Activated T-cell treated with anti-CD3 and anti-CD28 coated beads for 24 hours (primary cell): ENCODE measurements at regions not wholly inside any gene's neighbourhood (a gene's known extent, or its start where the extent isn't known, plus 50 kb on each side); places are given as distances from the start of the nearest gene placed in this dataset.

Source experiments
- DNase-seq: peaks from one replicate; pipeline ENCODE4 v3.0.0-alpha.2; 2020; ENCODE audit warnings: low read depth

DNA sequence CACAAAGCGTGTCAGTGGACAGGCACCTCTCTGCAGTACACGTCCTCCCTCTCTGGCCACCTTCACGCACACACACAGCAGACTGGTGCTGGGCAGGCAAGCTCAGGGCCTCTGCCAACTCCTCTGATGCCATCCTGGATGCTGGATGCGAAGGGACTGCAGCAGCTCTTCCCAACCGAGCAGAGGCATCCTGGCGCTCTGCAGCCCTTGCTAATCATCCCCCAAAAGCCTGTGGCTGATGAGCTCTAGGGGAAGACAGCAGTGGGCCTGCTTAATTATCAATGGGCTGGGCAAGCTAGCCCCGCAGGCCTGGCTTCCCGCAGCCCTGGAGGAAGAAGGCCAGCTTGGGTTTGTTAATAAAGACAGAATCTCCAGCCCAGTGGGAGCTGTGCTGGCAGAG lies 71.3 kb upstream of the TEX51 start:
- no peak for DNase-seq

DNA sequence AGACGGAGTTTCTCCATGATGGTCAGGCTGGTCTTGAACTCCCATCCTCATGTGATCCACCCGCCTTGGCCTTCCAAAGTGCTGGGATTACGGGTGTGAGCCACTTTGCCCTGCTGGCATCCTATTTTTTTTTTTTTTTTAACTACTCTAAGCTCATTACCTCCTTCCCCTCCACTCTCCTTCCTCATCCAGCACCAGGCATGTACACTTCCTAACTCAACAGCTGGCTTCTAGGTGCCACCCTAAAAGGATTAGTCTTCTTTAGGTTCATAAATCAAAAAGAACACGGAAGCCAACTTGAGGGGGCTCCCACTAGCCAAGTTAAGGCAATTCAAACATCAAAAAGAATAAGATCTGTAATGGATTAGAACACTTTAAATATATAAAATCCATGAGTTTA lies 70.6 kb upstream of the TEX51 start:
- no peak for DNase-seq

DNA sequence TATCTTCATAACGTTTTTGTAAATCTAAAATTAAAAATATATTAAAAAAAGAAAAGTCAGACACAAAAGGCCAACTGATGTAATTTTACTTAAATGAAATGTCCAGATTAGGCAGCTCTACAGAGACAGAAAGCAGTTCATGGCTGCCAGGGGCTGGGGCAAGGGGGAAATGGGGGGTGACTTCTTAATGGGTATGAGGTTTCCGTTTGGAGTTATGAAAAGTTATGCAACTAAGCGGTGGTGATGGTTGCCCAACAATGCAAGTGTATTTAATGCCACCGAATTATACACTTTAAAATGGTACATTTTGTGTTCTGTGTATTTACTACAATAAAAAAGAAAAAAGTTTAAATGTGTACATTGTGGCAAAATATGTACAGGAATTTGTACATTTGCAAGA lies 70.2 kb upstream of the TEX51 start:
- no peak for DNase-seq

DNA sequence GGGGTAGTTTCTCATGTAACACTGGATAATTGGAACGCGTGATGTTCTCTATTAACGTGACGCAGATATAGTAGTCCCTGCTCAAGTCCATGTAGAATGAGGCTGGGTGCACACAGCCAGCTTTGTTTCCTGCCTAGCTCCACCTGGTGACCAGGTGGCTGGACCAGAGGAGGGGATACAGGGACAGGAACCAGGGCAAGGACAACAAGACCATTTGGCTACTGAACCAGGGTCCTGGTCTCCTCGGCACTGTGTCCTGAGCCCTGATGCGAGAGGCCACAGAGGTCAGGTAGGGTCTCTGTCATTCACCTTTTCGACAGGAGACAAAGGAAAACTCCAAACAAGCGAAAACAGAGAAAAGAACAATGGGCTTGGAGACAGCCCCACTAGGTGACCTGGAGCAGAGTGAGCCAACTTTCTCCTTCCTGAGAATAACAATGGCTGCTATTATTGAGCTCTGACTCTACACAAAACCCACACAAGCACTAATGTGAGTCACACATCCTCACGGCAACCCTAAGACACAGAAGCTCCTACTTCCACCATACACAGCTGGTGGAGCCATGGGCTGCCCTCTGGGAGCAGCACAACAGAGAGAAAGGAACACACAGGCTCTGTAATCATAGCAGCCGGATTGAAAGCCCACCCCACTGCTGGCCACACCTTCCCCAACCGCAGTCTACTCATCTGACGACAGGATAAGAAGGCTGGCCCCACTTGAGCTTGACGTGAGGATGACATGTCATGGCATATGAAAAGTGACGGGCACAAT lies 67.3 kb upstream of the TEX51 start:
- no peak for DNase-seq

DNA sequence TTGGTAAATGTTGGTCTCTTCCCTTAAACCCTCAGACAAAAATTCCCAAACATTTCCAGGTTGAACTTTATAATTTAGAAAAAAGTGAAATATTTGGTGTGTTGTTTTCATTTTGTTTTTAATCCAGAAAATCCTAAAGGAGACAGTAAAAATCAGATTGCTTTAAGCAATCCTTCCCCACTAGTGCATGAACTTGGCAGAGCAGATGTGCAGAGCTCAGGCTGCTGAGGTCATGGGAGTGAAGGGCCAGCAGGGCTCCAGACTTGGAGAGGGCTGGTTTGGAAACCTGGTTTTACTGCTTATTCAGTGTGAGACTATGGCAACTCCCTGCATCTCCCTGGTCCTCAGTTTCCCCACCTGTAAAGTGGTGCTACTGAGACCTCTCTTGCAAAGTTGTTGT lies 66.7 kb upstream of the TEX51 start:
- no peak for DNase-seq

DNA sequence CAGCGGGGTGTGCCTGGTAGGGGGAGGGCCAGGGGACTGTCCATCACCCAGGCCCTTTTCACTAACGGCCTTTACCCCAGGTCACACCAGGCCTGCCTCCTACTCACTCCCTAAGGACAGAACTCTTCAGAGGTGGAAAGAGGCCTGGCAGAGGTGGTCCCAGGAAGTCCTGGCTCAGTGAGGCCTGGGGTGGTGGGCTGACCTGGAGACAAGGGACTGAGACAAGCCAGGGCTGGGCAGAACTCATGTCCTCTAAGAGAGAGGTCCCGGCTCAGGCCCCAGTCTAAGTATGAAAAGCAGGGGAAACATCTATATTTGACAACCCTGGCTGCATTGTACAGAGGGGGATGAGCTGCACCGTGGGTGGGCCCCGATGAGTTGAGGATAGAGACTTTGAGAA lies 65.9 kb upstream of the TEX51 start:
- no peak for DNase-seq

DNA sequence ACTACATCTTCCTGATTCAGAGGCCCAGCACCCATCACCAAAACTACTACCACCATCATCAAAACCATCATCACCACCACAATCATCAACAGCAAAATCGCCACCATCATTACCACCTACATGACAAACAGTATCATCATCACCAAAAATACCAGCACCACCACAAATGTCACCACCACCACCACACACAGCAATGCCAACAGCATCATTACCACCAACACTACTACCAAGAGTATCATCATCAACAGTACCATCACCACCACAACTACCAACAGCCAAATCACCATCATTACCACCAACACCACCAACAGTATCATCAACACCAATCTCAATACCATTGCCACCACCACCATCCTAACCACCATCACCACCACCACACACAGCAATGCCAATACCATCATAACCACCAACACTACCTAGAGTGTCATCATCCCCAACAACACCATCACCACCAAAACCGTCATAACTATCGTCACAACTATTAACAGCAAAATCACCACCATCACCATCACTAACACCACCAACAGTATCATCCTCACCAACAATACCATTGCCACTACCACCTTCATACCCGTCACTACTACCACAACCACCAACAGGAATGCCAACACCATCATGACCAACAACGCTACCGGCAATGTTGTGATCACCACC lies 64.6 kb upstream of the TEX51 start:
- no peak for DNase-seq

DNA sequence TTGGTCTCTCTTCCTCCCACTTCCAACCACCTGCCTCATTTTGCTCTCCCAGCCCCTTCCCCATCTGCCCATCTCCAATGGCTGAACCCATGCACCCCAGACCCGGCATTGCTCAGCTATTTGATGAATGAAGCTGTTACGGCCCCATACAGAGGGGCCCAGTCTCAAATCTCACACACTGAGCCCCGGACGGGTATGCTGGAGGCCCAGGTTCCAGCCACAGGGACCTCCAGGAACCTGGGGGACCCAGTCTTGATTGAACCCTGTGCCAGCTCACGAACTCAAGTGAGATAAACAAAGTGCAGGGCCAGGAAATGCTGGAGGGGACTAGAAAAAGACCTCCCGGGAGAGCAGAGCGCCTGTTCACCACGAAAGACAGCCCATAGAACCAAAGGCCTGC lies 63.4 kb upstream of the TEX51 start:
- no peak for DNase-seq

DNA sequence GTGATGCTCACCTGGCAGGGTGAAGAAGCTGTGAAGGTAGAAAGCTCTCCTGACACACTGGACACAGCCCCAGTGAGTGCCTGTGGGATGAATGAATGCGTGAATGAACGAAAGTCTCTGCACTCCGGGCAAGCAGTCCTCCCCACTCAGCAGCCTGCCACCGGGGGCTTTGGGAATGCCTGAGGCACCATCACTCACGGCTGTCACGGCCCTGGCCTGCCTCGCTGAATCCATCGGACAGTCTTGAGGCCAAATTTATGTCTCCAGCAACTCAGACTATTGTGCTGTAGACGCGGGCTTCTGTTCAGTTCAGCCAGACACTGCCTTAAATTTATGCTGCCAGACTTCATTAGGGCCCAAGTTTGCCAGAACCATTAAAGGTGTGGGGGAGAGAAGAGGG lies 62.9 kb upstream of the TEX51 start:
- DNase-seq, result no peak

DNA sequence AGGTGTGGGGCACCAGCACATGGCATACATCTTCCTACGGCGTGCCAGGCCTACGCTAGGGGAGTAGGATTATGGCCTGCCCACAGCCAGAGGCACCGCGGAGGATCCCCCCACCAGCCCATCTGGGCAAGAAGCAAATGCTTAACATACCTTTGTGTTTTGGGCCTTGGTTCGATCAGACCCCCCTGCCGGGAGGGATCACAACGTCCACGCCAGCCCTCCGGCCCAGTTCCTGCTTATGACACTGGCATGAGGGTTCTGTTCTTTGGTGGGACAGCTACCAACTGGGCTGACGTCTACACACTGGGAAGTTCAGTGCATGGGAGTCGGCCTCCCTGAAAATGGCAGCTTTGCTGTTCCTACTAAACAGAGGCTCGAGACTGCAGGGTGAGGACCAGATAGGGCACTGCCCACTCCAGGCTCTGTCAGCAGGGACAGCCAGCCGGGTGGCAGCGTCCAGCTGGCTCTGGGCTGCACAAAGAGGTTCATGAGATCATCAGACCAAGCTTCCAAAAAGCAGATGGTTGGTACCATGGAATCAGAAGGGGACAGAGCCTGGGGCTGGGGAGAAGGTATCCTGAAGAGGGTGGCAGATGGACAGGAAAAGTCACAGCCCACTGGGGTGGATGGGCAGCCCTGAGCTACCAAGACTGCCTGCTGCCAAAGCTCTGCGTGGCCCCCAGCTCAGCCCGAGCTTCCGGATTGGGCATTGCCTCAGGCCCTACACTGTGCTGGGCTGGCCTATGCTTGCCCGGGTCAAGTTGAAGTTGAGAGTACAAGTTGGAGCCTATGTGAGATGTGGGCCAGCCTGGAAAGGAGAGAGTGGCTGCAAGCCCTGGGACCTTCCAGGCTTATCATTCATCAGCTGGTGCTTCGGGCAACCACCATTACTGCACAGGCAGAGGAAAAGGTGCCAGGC lies 61.7 kb upstream of the TEX51 start:
- DNase-seq, result no peak

DNA sequence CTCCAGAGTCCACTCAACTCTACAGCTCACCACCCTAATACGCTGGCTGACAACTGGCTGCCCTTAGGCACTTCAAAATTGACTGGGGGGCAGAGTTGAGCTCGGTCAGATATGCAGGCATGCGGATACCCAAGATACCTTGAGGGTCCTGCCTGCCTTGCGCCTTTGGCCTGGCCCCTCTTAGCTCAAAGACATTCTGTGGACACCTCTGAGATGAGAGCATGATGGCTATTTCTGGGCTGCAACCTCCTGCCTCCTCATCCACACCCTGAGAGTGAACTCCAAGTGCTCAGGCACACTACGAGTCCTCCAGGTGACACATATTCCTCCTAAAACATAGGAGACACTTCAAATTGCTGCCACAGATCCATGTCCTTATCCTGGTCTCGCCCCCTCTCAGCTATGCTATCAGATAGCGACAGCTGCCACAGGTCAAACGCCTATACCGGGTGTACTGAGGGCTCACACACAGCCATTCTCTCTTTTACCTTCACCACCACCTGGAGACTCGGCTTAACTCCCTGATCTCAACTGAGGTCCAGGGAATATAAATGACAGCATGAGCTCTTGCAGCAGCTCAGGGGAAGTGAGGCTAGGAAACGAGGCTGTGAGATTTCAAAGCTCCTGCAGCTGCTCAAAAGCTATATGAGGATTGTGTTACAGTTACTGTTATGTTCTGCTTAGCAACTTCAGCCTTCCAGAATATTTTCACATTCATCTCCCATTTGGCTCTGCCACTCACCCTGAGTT lies 60.5 kb upstream of the TEX51 start:
- DNase-seq, result no peak

DNA sequence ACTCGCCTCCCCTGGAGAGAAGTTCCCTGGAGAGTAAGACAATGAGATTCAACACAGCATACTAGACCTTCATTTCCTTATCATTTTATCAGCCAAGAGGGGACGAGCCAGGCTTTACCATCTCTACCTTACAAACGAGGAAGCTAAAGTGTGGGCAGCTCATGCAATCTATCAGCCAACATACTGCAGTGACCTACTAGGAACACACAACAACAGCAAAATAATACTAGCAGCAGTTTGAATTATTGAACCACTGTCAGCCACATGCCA lies 60.0 kb upstream of the TEX51 start:
- DNase-seq, result no peak

DNA sequence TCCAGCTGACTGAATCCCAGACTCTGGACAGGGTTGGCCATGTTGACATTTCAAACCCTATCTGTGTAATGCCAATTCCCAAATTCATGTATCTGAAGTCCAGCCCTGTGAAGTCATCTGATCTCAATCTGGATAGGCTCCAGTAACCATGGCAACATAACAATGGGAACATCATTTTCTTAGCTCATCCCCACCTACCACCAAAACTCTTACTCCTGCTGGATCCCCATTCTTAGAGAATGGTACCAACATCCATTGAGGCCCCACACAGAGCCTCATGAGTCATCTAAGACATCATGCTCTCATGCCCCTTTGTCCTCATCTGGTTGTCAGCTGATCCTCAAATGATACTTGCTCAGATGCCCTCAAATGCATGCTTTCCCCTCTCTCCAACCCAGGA lies 58.9 kb upstream of the TEX51 start:
- DNase-seq, result no peak

DNA sequence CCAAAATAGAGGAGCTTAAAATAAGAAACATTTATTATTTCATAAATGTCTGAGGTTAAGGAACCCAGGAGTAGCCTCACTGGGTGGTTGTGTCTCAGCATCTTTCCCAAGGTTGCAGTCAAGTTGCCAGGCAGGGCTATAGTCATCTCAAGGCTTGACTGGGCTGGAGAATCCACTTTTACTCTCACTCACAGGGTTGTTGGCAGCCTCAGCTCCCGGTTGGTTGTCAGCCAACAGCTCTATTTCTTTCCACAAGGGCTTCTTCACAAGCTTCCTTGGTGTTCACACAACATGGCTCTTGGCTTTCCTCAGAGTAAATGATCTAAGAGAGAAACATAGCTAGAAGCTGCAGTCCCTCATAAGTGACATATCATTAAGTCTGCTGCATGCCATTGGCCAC lies 55.6 kb upstream of the TEX51 start:
- no peak for DNase-seq

DNA sequence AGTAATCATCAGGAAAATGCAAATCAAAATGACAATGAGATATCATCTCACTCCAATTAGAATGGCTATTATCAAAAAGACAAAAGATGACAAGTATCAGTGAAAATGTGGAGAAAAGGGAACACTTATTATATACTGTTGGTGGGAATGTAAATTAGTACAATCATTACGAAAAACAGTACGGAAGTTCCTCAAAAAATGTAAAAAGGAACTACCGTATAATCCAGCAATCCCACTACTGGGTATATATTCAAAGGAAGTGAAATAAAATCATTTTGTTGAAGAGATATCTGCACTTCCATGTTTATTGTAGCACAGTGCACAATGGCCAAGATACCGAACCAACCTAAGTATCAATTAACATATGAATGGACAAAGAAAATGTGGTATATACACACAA lies 52.4 kb upstream of the TEX51 start:
- DNase-seq, result no peak
